ENCODE measurements at regions not wholly inside any gene's neighbourhood (a gene's known extent, or its start where the extent isn't known, plus 50 kb on each side); places are given as distances from the start of the nearest gene placed in this dataset.

DNA sequence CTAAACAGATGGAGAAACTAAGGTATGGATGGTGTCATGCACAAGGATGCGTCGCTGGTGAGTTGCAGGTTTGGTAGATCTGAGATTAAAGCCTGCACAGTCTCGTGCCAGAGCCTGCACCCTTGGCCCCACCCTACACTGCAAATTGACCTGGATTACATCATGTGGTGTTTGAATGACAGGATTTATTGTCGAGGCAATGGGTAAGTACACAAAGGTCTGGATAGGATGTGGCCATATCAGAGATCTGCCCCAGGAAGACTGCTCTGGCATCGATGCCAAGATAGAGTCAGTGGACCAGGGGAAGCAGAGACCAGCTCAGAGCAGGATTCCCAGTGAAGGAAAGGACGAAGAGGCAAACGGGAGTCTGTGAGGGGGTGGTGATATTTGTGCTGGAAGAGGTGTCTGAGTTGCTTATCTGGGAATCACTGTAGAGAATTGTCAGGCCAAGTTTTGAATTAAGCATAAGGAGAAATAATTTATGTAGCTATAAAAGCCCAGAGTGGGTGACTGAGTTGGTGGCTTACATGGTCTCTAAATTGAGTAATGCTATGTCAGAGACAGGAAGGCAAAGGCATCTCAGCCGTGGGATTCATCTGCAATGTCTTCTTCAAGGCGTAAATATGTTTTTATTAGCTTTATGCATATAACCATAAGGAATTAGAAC, 499.6 kb upstream of the B3GAT1 start:
- no peak for DNase-seq (ENCODE audit: low read depth, low spot score)

DNA sequence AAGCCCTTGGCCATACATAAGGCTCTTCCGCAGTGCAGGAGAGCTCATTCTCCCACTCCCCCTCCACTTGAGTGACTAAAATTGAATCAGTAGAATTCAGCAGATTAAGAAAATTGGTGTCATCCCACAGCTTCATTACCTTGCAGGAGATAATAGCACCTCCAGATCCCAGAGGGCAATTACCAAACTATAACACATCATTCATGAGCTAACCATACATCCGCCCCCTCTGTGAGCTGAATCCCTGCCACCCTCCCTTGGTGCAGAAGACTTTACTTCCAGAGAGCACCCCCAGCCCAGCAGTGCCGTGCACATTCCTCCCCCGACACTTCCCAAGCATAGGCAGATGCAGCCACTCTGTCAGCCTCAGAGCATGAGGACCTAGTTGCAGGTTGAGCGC, 496.5 kb upstream of the B3GAT1 start:
- DNase-seq (ENCODE audit: low read depth, low spot score), result no peak

DNA sequence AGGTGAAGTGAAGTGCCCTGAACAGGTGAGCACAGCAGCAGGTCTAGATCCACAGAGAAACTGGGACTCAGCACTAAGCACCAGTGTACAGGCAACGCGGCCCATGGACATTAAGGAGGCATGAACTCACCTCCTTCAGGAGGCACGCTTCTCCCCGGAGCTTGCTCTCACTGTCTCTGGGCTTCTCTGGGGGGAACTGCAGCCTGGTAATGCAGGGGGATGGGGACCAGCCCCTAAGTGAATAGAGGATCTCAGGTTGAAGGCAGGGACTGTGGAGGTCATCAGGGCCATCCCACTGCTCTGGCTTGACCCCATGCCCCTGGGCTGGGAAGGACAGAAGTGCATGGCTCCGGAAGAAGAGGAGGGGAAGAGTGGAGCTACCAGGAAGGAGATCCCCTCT, 495.6 kb upstream of the B3GAT1 start:
- no peak for DNase-seq (ENCODE audit: low read depth, low spot score)

DNA sequence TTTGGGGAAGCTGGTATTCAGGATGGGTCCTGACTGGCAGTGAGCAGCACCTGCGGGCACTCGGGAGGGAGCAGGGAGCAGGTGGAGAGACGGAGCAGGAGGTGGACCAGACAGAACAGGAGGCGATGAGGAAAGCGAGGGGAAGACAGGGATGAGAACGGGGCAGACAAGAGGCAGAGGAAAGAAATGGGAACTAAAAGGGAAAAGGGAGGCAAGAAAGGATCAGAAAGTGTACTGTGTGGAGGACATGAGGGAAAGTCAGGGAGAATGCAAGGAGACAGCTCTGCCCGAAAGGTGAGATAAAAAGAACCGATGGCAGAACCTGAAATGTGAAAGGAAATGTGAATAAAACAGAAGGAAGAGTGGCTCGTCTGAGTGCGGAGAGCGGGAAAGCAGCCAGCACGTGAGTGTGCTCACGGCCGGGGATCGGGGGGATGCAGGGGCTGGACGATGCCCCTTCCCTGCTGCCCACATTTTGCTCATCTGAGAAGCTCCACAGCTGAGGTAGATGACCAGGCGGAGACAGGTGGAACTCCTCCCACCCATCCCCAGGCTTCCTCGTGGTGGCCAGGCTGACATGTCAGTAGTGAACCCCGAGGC, 494.4 kb upstream of the B3GAT1 start:
- no peak for DNase-seq (ENCODE audit: low read depth, low spot score)

DNA sequence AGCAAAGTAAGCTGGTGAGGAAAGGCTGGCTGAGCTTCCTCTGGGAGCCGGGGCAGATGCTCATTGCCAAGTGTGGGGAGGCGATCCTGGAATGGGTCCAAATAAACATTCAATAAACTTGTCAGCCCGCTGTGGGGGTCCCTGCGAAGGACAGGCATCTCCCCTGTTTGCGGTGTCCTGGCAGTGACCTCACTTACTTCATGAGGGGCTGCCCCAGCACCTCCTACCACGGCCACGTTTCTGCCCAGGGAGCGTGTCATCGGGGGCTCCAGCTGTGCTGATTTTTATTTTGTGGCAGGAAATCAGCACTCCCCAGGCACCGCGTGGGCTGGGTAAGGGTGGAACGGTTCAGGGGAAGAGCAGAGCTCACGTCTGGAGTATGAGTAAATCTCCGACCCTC, 493.9 kb upstream of the B3GAT1 start:
- no peak for DNase-seq (ENCODE audit: low read depth, low spot score)

DNA sequence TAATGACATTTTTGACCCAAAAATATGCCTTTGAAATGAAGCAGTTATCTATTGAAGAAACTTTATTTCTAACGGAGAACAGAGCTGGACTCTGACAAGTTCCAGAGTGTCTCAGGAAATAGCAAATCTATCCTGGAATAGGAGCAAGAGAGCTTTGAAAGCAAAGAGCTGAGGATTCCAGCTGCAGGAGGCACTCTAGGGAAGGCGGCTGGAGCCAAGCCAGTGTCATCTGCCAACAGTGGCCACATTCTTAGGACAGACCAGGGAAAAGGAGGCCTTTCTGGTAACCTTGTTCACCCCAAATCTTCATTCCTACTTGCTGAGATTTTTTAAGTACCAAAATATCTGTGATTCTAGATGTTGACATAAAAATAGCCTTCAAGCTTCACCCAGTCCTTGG, 493.5 kb upstream of the B3GAT1 start:
- DNase-seq (ENCODE audit: low read depth, low spot score), result no peak

DNA sequence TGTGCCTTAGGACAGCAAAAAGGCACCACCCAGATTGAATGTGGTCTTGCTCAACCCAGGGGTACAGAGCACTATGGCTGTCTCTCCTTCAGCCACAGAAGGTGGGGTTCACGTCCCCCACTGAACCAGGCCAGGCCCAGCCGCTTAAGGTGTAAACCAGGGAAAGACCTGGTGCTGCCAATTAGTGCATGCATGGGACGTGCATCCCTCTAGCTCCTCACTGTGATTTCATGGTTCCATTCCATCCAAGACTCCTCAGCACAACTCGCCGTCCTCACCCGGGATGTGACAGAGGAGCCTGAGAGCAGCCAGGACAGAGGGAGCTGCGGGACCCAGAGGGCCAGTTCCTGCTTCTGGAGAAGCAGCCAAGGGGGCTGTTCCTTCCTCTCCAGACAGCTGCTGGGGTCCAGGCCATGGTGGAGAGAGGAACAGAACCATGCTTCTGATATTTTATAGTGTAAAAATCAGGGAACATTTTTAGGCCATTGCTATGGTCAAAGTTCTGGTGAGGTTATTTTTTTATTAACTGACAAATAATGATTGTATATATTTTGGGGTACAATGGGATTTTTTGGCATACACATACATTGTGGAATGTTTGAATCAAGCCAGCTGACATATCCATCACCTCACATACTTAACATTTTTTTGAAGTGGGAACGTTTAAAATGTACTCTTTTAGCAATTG, 492.2 kb upstream of the B3GAT1 start:
- no peak for DNase-seq (ENCODE audit: low read depth, low spot score)

DNA sequence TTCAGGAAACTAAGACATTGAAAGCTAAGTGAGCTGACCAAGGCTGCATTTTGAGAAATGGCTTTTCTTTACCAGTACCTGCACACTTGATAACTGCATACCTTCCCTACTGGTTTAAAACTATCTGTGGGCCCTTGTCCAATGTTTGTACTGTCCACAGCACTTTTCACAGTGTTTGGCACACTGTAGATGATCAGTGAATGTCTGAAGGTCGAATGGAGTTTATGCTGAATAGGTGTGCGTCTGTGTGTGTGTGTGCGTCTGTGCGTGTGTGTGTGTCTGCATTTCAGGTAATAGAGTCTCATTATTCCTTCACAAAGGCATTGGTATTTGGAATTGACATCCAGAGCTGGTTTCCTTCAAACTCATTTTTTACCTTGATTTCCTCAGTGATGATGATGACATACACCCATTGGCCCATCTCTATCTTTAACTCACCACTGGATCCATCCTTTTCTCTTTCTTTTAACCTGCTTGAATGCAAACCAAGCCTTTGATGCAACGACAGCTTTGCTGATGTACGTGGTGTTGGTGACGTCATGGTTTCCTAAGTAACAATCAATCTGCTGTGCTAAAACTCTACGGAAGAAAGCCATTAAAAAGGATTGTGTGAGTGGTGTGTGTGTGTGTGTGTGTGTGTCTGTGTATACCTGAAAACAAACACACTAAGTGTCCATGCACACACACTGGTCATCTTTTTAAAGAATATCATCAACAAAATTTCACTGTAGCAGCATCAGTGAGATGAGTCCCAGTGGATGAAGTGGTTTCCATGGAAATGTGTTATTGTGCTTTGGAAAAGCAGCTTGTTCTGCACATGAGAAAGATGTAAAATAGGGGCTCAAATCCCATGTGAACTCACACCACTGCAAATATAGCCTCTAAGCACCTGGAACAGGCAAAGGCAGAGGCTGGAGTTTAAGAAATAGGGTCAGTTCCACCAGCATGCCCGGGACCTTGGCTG, 490.2 kb upstream of the B3GAT1 start:
- no peak for DNase-seq (ENCODE audit: low read depth, low spot score)

DNA sequence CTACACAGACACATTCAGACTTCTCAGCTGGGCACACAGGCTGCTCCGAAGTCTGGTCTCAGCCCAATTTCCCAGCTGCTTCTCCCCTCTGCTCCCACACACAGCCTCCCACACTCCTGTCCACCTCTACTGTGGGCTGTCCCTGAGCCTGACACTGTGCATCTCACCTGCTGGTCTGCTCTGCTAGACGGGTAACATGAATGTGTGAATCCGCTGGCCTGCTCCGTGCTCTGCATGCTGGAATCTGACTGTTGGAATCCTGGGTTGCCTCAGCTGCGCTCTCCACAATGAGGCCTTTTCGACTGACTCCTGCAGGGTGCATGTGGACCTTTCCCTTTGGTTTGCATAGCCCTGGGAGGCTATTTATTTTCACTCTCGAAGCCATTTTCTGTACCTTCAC, 489.5 kb upstream of the B3GAT1 start:
- no peak for DNase-seq (ENCODE audit: low read depth, low spot score)

DNA sequence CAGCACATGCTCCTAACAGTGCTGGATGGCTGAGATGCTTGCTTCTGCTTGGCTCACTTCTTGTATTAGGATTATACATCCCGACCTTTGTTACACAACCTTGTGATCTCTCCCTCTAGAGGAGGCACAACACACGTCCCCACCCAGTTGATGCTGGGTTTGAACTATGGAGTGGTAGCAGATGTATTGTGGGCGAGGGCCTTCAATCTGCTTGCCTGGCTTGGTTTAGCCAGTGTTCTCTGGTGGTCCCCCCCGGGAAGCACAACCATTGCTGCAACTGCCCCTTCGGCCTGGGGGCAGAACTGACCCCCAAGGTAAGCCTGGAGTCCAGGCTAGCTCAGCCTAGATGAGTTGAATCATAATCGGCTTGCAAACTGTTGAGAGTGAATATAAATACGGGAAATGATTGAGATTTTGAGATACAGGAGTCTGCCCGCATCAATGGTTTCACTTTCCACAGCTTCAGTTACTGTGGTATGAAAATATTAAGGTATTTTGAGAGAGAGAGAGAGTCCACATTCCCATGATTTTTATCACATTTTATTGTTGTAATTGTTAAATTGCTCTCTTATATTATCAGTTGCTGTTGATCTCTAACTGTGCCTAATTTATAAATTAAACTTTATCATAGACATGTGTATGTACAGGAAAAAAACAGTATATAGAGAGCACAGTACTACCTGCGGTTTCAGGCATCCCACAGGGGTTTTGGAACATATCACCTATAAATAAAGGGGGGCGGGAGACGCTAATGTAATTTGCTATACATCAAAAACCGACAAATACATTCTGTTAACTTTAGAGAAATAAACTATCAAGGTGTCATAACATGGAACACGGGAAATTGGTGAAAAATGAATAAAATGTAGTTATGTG, 482.0 kb upstream of the B3GAT1 start:
- DNase-seq (ENCODE audit: low read depth, low spot score), result no peak

DNA sequence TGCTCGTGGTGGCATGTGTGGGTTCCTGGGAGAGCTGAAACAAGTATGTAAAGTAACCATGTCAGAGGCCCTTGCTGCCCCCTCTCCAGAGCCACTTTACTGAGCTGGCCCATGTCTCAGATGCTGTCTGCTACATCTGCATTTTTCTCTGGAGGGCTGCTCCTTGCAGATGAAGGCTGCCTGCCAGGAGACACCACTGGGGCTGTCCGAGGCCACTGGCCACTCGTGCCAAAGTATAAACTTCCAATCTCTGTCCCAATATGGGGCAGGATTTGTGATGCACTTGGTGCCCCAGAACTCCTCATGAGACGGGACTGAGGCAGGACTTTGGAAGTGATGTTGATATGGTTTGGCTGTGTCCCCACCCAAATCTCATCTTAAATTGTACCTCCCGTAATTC, 478.4 kb upstream of the B3GAT1 start:
- DNase-seq (ENCODE audit: low read depth, low spot score), result no peak

DNA sequence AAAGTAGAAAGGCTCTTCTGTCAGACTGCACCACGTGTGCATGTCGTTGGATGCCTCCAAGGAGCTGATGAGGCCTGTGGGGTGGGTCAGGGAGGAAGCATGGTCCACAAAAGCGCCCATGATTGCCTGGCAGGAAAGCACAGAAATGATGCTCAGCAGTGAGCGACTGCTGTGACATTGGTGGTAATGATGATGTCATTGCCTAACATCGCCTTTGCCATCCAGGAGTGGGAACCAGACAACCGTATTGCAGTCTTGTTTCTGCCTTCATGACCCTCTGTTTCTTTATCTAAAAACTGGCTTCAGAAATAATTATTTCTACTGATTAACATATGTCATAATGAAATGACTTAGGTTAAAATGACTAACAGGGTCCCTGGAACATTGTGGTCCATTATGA, 477.8 kb upstream of the B3GAT1 start:
- DNase-seq (ENCODE audit: low read depth, low spot score), result no peak

DNA sequence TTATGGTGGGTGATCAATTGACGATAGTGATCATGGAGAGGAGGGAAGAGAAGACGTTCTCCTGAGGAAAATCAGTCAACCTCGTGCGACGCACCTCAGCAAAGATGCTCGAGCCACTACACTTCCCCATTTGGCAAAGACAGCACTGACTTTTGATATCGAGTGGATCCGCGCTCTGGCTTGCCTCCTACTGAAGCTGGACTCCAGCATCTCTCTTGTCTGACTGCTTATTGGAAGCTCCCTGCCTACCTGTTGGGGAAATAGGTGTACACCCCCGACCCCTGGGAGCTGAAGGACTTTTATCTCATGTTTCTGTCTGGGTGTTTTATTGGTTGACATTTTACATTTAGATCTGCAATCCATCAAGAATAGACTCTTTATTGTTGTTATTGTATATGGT, 476.8 kb upstream of the B3GAT1 start:
- DNase-seq (ENCODE audit: low read depth, low spot score), result no peak

DNA sequence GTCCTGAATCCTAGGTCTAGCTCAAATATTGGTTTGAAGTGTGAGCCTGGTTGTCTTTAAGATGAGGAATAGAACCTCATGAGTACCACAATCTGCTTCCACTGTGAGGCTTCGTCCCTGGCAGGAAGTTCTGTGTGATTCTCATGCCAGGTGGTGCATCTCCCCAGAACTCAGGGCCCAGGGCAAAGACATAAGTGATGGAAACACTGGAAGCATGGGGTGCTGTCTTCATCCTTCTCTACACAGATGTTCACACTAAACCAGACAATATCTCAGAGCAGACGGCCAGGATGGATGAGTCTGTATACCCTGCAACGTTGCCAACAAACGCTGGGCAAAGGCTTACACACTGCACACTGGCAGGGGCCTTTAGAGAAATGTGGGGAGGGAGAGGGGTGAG, 475.9 kb upstream of the B3GAT1 start:
- no peak for DNase-seq (ENCODE audit: low read depth, low spot score)

DNA sequence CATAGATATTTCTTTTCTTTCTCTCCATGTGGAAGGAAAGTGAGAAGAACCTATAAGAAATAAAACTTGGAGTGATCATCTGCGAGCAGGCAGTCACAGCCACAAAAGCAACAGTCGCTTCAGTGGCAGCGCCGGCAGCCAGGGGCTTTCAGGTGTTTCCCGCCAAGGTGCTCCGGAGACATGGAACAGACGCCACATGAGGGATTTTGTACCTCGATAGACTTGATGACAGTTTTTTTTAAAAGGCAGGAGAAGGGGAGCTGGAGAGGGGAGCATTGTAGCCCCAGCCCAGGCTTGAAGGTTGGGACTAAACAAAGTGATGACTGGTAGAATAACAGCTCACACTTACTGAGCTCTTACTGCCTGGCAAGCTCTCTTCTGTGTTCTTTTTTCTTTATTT, 471.4 kb upstream of the B3GAT1 start:
- no peak for DNase-seq (ENCODE audit: low read depth, low spot score)

DNA sequence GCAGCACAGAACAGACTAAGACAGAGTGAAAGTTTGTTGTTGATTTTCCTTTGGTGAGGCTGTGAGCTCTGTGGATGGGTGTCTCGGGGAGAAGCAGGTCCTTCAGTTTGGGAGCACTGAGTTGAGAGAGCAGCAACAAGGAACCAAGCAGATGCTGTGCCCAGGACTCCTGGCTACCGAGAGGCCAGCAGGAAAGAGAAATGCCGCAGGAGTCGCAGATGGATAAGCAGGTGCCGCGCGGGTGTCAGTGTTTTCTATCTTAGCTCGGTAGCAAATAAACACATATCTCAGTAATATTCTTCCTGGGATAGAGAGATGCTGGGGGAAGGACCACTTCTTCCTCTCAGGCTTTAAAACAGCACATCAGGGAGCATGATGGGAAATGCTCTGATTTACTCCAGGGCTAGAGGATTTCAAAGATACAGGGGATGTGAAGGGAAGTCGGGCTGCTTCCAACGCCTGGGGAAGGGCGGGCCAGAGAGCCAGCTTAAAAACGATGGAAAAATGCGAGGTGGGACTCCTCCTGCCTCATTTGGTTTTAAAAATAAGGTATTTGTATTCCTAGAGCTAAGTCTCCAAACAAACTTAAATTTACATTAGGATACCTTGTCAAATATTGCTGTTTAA, 470.7 kb upstream of the B3GAT1 start:
- no peak for DNase-seq (ENCODE audit: low read depth, low spot score)

DNA sequence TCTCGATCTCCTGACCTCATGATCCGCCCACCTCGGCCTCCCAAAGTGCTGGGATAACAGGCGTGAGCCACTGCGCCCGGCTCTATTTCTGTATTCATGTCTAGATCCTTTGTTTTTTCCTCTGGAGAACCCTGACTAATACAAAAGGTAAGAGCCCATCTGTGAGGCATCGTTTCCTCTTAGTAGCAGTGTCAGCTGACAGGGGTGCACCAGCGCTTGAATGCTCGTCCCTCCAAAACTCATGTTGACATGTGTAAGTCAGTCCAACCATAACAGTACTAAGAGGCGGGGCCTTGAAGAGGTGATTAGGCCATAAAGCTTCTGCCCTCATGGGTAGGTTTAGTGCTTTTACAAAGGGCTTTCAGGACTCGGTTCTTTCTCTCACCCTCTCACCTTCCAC, 470.1 kb upstream of the B3GAT1 start:
- no peak for DNase-seq (ENCODE audit: low read depth, low spot score)

DNA sequence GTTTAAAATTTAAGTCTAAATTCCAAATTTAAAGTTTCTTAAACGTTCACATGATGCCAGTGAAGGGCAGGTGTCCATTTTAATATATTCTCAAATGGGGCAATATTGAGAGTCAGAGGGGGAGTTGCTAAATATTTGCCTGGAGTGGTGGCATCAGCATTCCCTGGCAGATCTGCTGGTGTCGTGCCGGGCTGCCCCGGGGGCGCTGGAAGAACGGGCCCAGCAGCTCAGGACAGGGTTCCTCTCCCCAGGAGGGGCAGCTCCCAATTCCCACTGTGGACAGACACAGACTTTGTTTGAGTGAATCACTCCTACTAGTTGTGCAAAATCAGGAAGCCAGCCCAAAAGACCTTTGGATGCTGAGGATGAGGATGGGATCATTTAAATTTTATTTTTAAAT, 468.7 kb upstream of the B3GAT1 start:
- DNase-seq (ENCODE audit: low read depth, low spot score), result no peak

DNA sequence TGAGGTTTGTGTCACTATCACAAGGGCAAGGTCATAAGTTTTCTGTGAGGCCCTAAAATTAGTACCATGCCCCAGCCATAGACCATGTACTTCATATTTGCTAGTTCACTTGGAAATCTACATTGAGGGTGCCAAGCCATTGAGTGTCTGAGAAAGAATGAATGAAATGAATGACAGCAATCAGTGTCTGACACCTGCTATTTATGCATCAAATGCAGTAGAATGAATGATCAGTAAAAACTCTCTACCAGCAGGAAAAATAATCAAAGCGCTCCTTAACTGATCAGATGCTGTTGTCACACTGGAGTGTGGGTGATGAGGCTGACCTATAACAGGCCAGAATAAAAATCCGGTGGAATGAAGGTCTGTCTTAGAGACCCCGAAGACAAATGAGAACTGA, 467.9 kb upstream of the B3GAT1 start:
- no peak for DNase-seq (ENCODE audit: low read depth, low spot score)

DNA sequence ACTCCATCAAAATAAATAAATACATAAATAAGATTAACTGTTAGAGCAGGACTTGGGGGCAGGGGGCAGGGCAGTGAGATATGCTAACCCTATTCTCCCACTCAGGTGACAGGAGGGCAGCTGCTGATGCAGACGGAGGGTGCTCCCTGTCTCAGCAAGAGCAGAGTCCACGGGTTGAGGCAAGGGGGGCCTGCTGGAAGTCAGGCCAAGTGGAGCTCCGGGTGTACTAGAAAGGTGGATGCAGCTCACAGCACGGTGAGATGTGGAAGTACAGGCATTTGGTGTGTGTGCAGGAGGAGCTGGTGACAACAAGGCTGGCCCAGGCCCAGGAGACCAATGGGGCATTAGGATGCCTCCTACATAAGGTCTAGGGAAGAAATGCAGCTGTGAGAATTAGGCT, 467.3 kb upstream of the B3GAT1 start:
- DNase-seq (ENCODE audit: low read depth, low spot score), result no peak

DNA sequence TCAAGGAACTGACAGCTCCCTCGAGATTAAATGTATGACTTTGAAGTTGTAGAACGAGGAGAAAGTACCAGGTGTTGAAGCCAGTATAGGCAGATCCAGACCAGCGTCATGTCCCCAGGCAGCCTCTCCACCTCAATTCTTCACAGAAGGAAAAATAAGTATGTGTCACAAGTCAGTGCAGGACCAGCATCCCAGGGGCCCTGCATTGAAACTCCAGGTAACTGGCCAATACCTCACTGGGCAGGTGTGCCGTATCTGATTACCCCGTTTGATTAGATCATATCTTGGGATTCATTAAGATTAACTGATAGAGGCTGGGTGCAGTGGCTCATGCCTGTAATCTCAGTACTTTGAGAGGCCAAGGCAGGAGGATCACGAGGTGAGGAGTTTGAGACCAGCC, 466.7 kb upstream of the B3GAT1 start:
- no peak for DNase-seq (ENCODE audit: low read depth, low spot score)

All from brain pericyte (primary cell).